SK-N-SH treated with all-trans-retinoic acid at 6 μM for 48 hours (cell line): ENCODE measurements at regions not wholly inside any gene's neighbourhood (a gene's known extent, or its start where the extent isn't known, plus 50 kb on each side); places are given as distances from the start of the nearest gene placed in this dataset.

Source experiments
- ATAC-seq: fragments of 200-7000 bp; cut with Tn5 transposase; 3 replicates; pipeline ENCODE4 v1.9.1; 2020; ENCODE audit warnings: mild to moderate bottlenecking, moderate library complexity
- ARNTL ChIP-seq: fragments of 450-650 bp; formaldehyde crosslinking; IDR thresholded peaks from 2 replicates; pipeline ENCODE4 v1.5.0; 2020; ENCODE audit warnings: low read depth, mild to moderate bottlenecking, moderate library complexity, borderline replicate concordance
- BACH2 ChIP-seq: fragments of 250-450 bp; sonication (Bioruptor Pico); IDR thresholded peaks from 2 replicates; pipeline ENCODE4 v1.9.0; 2021; ENCODE audit warnings: mild to moderate bottlenecking, borderline replicate concordance
- CREB5 ChIP-seq: fragments of 250-450 bp; sonication (Bioruptor Pico); IDR thresholded peaks from 2 replicates; pipeline ENCODE4 v1.5.1; 2020; ENCODE audit warnings: low read depth, mild to moderate bottlenecking, moderate library complexity
- CSDC2 ChIP-seq: fragments of 250-450 bp; sonication (Bioruptor Pico); IDR thresholded peaks from 2 replicates; pipeline ENCODE4 v1.5.0; 2020; ENCODE audit warnings: mild to moderate bottlenecking, moderate library complexity
- ESRRG ChIP-seq: fragments of 250-450 bp; sonication (Bioruptor Pico); IDR thresholded peaks from 2 replicates; pipeline ENCODE4 v1.6.1; 2021; ENCODE audit warnings: mild to moderate bottlenecking
- ISL1 ChIP-seq: fragments of 250-450 bp; sonication (Bioruptor Pico); IDR thresholded peaks from 2 replicates; pipeline ENCODE4 v2.1.2; 2022; ENCODE audit warnings: mild to moderate bottlenecking, moderate library complexity
- OSR1 ChIP-seq: fragments of 250-450 bp; sonication (Bioruptor Pico); IDR thresholded peaks from 2 replicates; pipeline ENCODE4 v1.8.0; 2022; ENCODE audit warnings: moderate library complexity, mild to moderate bottlenecking, inconsistent platforms
- POU6F1 ChIP-seq: fragments of 250-450 bp; sonication (Bioruptor Pico); IDR thresholded peaks from 2 replicates; pipeline ENCODE4 v1.8.0; 2021; ENCODE audit warnings: low read depth, mild to moderate bottlenecking, moderate library complexity, borderline replicate concordance
- PPARA ChIP-seq: fragments of 250-450 bp; sonication (Bioruptor Pico); IDR thresholded peaks from 2 replicates; pipeline ENCODE4 v1.5.0; 2020; ENCODE audit warnings: mild to moderate bottlenecking, borderline replicate concordance
- RARB ChIP-seq: fragments of 250-450 bp; sonication (Bioruptor Pico); IDR thresholded peaks from 2 replicates; pipeline ENCODE4 v1.8.0; 2021; ENCODE audit warnings: mild to moderate bottlenecking, moderate library complexity
- SNAI2 ChIP-seq: fragments of 250-450 bp; sonication (Bioruptor Pico); IDR thresholded peaks from 2 replicates; pipeline ENCODE4 v1.5.0; 2020; ENCODE audit warnings: mild to moderate bottlenecking, moderate library complexity
- TOX ChIP-seq: fragments of 250-450 bp; sonication (Bioruptor Pico); IDR thresholded peaks from 2 replicates; pipeline ENCODE4 v1.8.0; 2021; ENCODE audit warnings: mild to moderate bottlenecking, moderate library complexity, borderline replicate concordance
- TSHZ2 ChIP-seq: fragments of 250-450 bp; sonication (Bioruptor Pico); IDR thresholded peaks from 2 replicates; pipeline ENCODE4 v1.5.0; 2020; ENCODE audit warnings: mild to moderate bottlenecking, moderate library complexity
- ZFP3 ChIP-seq: fragments of 250-450 bp; sonication (Bioruptor Pico); IDR thresholded peaks from 2 replicates; pipeline ENCODE4 v1.5.0; 2020; ENCODE audit warnings: mild to moderate bottlenecking, moderate library complexity
- ZFP30 ChIP-seq: fragments of 450-650 bp; formaldehyde crosslinking; IDR thresholded peaks from 2 replicates; pipeline ENCODE4 v1.5.0; 2022; ENCODE audit warnings: mild to moderate bottlenecking, moderate library complexity
- ZNF565 ChIP-seq: fragments of 450-650 bp; formaldehyde crosslinking; conservative IDR thresholded peaks from 2 replicates; pipeline ENCODE4 v1.5.0; 2020; ENCODE audit warnings: low read depth, mild to moderate bottlenecking, moderate library complexity
- ZNF8 ChIP-seq: fragments of 450-650 bp; formaldehyde crosslinking; IDR thresholded peaks from 2 replicates; pipeline ENCODE4 v1.5.0; 2020; ENCODE audit warnings: mild to moderate bottlenecking, moderate library complexity

- TF ChIP-seq ZFP3 (CRISPR knock-in tag) (no peak), TSHZ2 (CRISPR knock-in tag) (no peak), ESRRG (CRISPR knock-in tag) (no peak), OSR1 (CRISPR knock-in tag) (no peak), CREB5 (CRISPR knock-in tag) (no peak), POU6F1 (CRISPR knock-in tag) (no peak)
- TF ChIP-seq, all 23 proteins: peak for 0
- ATAC-seq, result no peak
Observed at GRCh38 chr21:29228306-29228705, 70.4 kb upstream of the BACH1 start.

GRCh38 chr21:29230551-29231261, 68.0 kb upstream of the BACH1 start:
- TF ChIP-seq ESRRG (CRISPR knock-in tag) (no peak), ZFP3 (CRISPR knock-in tag) (no peak), ISL1 (no peak), ARNTL (CRISPR knock-in tag) (no peak), ZFP30 (CRISPR knock-in tag) (no peak), TOX (CRISPR knock-in tag) (no peak), CREB5 (CRISPR knock-in tag) (no peak), SNAI2 (CRISPR knock-in tag) (no peak), ZNF8 (CRISPR knock-in tag) (no peak), RARB (CRISPR knock-in tag) (no peak)
- ATAC-seq, result no peak

GRCh38 chr21:29231756-29232529, 66.8 kb upstream of the BACH1 start:
- ATAC-seq, result no peak
- no peak for TF ChIP-seq ESRRG (CRISPR knock-in tag)
- TF ChIP-seq CSDC2 (CRISPR knock-in tag), result 0 out of 2 replicates have a peak, but pooled peaks have one; percentile 44

- TF ChIP-seq PPARA (CRISPR knock-in tag) (no peak), CSDC2 (CRISPR knock-in tag) (no peak), BACH2 (CRISPR knock-in tag) (no peak), ZNF565 (CRISPR knock-in tag) (no peak), TSHZ2 (CRISPR knock-in tag) (no peak), ZFP30 (CRISPR knock-in tag) (no peak)
- peak; percentile 65 for ATAC-seq
Observed at GRCh38 chr21:29232530-29233255, 66.0 kb upstream of the BACH1 start.
